ENCODE measurements at regions not wholly inside any gene's neighbourhood (a gene's known extent, or its start where the extent isn't known, plus 50 kb on each side); places are given as distances from the start of the nearest gene placed in this dataset.

DNA sequence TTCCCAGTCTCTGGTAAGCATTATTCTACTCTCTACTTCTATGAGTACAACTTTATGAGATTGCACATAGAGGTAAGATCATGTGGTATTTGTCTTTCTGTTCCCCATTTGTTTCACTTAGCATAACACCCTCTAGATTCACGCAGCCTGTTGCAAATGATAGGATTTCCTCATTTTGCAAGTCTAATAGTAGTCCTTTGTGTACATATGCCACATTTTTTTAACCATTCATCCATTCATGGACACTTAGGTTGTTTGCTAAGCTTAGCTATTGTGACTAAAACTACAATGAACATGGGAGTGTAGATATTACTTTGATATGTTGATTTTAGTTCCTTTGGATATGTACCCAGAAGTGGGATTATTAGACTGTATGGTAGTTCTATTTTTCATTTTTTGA is 717.9 kb upstream of the ALCAM start:
- Histone ChIP-seq H3K9me2 (replicated peaks; ENCODE audit: insufficient read depth, low read length) (no peaks in the 10 kb centered on the region), H3K4me1 (ENCODE audit: low read length) (no peaks in the 10 kb centered on the region), H2AFZ (ENCODE audit: low read length) (no peak overlapping the region), H3K79me2 (ENCODE audit: low read length) (no peaks in the 10 kb centered on the region), H3K4me2 (ENCODE audit: low read depth, low read length) (no peak overlapping the region), H3K27ac (ENCODE audit: low read length) (no peak overlapping the region), H4K20me1 (ENCODE audit: insufficient read depth, low read length) (no peaks in the 10 kb centered on the region), H3F3A (ENCODE audit: insufficient read depth, low read length) (no peaks in the 10 kb centered on the region), H3K9me3 (replicated peaks; ENCODE audit: insufficient read depth, low read length) (no peaks in the 10 kb centered on the region), H3K9ac (ENCODE audit: low read length) (no peak overlapping the region), H3K4me3 (ENCODE audit: low read length) (no peak overlapping the region), H3K27me3 (replicated peaks; ENCODE audit: insufficient read depth, low read length) (no peaks in the 10 kb centered on the region), H3K36me3 (replicated peaks; ENCODE audit: insufficient read depth, low read length) (no peaks in the 10 kb centered on the region)
- no peak for DNase-seq
- no peak for TF ChIP-seq EZH2 (optimal IDR thresholded peaks at IDR 0.05; ENCODE audit: low read depth, low read length)
- TF ChIP-seq EZH2phosphoT487 (IDR thresholded peaks at IDR 0.05; ENCODE audit: low read length): no peak
- TF ChIP-seq, protein P1, sequence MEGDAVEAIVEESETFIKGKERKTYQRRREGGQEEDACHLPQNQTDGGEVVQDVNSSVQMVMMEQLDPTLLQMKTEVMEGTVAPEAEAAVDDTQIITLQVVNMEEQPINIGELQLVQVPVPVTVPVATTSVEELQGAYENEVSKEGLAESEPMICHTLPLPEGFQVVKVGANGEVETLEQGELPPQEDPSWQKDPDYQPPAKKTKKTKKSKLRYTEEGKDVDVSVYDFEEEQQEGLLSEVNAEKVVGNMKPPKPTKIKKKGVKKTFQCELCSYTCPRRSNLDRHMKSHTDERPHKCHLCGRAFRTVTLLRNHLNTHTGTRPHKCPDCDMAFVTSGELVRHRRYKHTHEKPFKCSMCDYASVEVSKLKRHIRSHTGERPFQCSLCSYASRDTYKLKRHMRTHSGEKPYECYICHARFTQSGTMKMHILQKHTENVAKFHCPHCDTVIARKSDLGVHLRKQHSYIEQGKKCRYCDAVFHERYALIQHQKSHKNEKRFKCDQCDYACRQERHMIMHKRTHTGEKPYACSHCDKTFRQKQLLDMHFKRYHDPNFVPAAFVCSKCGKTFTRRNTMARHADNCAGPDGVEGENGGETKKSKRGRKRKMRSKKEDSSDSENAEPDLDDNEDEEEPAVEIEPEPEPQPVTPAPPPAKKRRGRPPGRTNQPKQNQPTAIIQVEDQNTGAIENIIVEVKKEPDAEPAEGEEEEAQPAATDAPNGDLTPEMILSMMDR (IDR thresholded peaks at IDR 0.05; ENCODE audit: low read length): no peak

DNA sequence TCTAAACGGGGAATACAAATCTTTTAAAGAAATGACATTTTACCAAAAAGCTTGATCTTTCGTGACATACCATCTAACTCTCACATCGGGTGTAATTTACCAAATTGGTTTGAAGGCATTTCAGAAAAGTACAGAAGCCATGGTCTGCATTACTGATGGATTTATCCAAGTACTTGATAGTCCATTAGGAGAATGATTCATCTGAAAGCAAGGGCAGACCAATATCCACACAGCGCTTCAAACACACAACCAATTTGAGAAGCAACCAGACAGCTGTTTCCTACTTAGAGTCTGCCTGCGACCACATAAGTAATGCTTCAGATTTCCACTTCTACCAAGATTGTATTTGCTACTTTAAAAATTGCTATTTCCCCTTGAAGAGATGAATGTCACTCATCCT is 697.6 kb upstream of the ALCAM start:
- no peak overlapping the region for H3K4me3 ChIP-seq (ENCODE audit: low read length)
- no peaks in the 10 kb centered on the region for H3K79me2 ChIP-seq (ENCODE audit: low read length)
- H3K27ac ChIP-seq (ENCODE audit: low read length): no peak overlapping the region
- no peak for DNase-seq
- no peaks in the 10 kb centered on the region for H4K20me1 ChIP-seq (ENCODE audit: insufficient read depth, low read length)
- no peak overlapping the region for H3K9ac ChIP-seq (ENCODE audit: low read length)
- no peaks in the 10 kb centered on the region for H3K27me3 ChIP-seq (replicated peaks; ENCODE audit: insufficient read depth, low read length)
- no peaks in the 10 kb centered on the region for H3K9me3 ChIP-seq (replicated peaks; ENCODE audit: insufficient read depth, low read length)
- no peak overlapping the region for H2AFZ ChIP-seq (ENCODE audit: low read length)
- H3K36me3 ChIP-seq (replicated peaks; ENCODE audit: insufficient read depth, low read length): no peaks in the 10 kb centered on the region
- H3F3A ChIP-seq (ENCODE audit: insufficient read depth, low read length): no peaks in the 10 kb centered on the region
- H3K4me1 ChIP-seq (ENCODE audit: low read length): no peaks in the 10 kb centered on the region
- no peak overlapping the region for H3K4me2 ChIP-seq (ENCODE audit: low read depth, low read length)
- H3K9me2 ChIP-seq (replicated peaks; ENCODE audit: insufficient read depth, low read length): no peaks in the 10 kb centered on the region
- TF ChIP-seq, protein P1 (IDR thresholded peaks at IDR 0.05; ENCODE audit: low read length): no peak
- no peak for TF ChIP-seq EZH2 (optimal IDR thresholded peaks at IDR 0.05; ENCODE audit: low read depth, low read length)
- no peak for TF ChIP-seq EZH2phosphoT487 (IDR thresholded peaks at IDR 0.05; ENCODE audit: low read length)

DNA sequence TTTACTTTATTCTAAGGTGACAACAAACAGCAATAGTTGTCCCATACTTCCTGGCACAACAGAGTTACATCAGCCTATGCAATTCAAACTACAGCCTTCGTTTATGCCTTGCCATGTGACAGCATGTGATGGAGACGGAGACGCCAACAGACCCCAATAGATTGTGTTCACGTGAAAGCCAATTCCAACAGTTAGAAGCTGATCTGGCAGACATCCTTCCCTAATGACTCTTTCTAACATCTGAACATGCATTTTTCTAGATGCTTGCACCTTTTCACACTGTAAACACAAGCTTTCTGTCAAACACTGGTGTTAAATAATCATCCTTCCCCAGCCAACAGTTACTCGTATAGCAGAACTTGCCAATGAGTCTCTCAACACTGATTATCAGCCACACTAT is 694.4 kb upstream of the ALCAM start:
- TF ChIP-seq, protein P1 (IDR thresholded peaks at IDR 0.05; ENCODE audit: low read length): no peak
- TF ChIP-seq EZH2phosphoT487 (IDR thresholded peaks at IDR 0.05; ENCODE audit: low read length) (no peak), EZH2 (optimal IDR thresholded peaks at IDR 0.05; ENCODE audit: low read depth, low read length) (no peak)
- H3K4me1 ChIP-seq (ENCODE audit: low read length): no peaks in the 10 kb centered on the region
- H3K4me3 ChIP-seq (ENCODE audit: low read length): no peak overlapping the region
- no peaks in the 10 kb centered on the region for H4K20me1 ChIP-seq (ENCODE audit: insufficient read depth, low read length)
- no peak overlapping the region for H2AFZ ChIP-seq (ENCODE audit: low read length)
- H3K9me3 ChIP-seq (replicated peaks; ENCODE audit: insufficient read depth, low read length): no peaks in the 10 kb centered on the region
- no peak for DNase-seq
- H3K4me2 ChIP-seq (ENCODE audit: low read depth, low read length): no peak overlapping the region
- no peaks in the 10 kb centered on the region for H3K27me3 ChIP-seq (replicated peaks; ENCODE audit: insufficient read depth, low read length)
- no peaks in the 10 kb centered on the region for H3K36me3 ChIP-seq (replicated peaks; ENCODE audit: insufficient read depth, low read length)
- H3K9me2 ChIP-seq (replicated peaks; ENCODE audit: insufficient read depth, low read length): no peaks in the 10 kb centered on the region
- H3K79me2 ChIP-seq (ENCODE audit: low read length): no peaks in the 10 kb centered on the region
- H3K27ac ChIP-seq (ENCODE audit: low read length): no peak overlapping the region
- H3K9ac ChIP-seq (ENCODE audit: low read length): no peak overlapping the region
- H3F3A ChIP-seq (ENCODE audit: insufficient read depth, low read length): no peaks in the 10 kb centered on the region

Data from MM.1S (cell line).